Nephron (organoid): ENCODE measurements at regions not wholly inside any gene's neighbourhood (a gene's known extent, or its start where the extent isn't known, plus 50 kb on each side); places are given as distances from the start of the nearest gene placed in this dataset.

Experiments used
- H3K27ac Mint-ChIP-seq, 3 experiments: 2 replicates each; pipeline ENCODE4 v1.8.0; 2020; ENCODE audit warnings: mixed read lengths in 3 of 3, mild to moderate bottlenecking in 2 of 3, moderate library complexity in 1 of 3
- H3K27me3 Mint-ChIP-seq: 2 replicates; pipeline ENCODE4 v1.8.0; 2021; ENCODE audit warnings: low read depth, mild to moderate bottlenecking, moderate library complexity, mixed read lengths
- H3K36me3 Mint-ChIP-seq: 2 replicates; pipeline ENCODE4 v1.8.0; 2020; ENCODE audit warnings: low read depth, mixed read lengths
- H3K4me1 Mint-ChIP-seq: 2 replicates; pipeline ENCODE4 v1.8.0; 2020; ENCODE audit warnings: mixed read lengths
- H3K4me3 Mint-ChIP-seq, 3 experiments: 2 replicates each; pipeline ENCODE4 v1.8.0; 2020; ENCODE audit warnings: mild to moderate bottlenecking in 3 of 3, mixed read lengths in 3 of 3, moderate library complexity in 2 of 3
- H3K9me3 Mint-ChIP-seq: 2 replicates; pipeline ENCODE4 v1.8.0; 2020; ENCODE audit warnings: mixed read lengths
- TF ChIP-seq, protein P1 (sequence below), 3 experiments: fragments of 200-600 bp; sonication (generic); IDR thresholded peaks; one replicate each; pipeline ENCODE4 v1.5.0; 2021; ENCODE audit warnings: antibody characterized with exemption in 3 of 3; ENCODE audit not compliant: unreplicated experiment in 3 of 3

- no peaks in the 10 kb centered on the region for H3K27me3 Mint-ChIP-seq
- H3K4me3 Mint-ChIP-seq, result no peak overlapping the region
- TF ChIP-seq, protein P1, sequence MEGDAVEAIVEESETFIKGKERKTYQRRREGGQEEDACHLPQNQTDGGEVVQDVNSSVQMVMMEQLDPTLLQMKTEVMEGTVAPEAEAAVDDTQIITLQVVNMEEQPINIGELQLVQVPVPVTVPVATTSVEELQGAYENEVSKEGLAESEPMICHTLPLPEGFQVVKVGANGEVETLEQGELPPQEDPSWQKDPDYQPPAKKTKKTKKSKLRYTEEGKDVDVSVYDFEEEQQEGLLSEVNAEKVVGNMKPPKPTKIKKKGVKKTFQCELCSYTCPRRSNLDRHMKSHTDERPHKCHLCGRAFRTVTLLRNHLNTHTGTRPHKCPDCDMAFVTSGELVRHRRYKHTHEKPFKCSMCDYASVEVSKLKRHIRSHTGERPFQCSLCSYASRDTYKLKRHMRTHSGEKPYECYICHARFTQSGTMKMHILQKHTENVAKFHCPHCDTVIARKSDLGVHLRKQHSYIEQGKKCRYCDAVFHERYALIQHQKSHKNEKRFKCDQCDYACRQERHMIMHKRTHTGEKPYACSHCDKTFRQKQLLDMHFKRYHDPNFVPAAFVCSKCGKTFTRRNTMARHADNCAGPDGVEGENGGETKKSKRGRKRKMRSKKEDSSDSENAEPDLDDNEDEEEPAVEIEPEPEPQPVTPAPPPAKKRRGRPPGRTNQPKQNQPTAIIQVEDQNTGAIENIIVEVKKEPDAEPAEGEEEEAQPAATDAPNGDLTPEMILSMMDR (IDR thresholded peaks at IDR 0.05; ENCODE audit: unreplicated experiment in 3 of 3), result no peak
- no peak overlapping the region for H3K27ac Mint-ChIP-seq
- H3K9me3 Mint-ChIP-seq, result peaks cover 69% of the 10 kb centered on the region
- no peaks in the 10 kb centered on the region for H3K4me1 Mint-ChIP-seq
- no peaks in the 10 kb centered on the region for H3K36me3 Mint-ChIP-seq
Measured at GRCh38 chr14:106508216-106508615, 981.8 kb downstream of the TMEM121 start.

GRCh38 chr14:106509176-106509575, 982.8 kb downstream of the TMEM121 start:
- Mint-ChIP-seq H3K4me3 (no peak overlapping the region), H3K27me3 (no peaks in the 10 kb centered on the region), H3K9me3 (peaks cover 70% of the 10 kb centered on the region), H3K36me3 (no peaks in the 10 kb centered on the region), H3K4me1 (no peaks in the 10 kb centered on the region), H3K27ac (no peak overlapping the region)
- TF ChIP-seq, protein P1 (IDR thresholded peaks at IDR 0.05; ENCODE audit: unreplicated experiment in 3 of 3), result no peak

GRCh38 chr14:106509807-106510206, 983.4 kb downstream of the TMEM121 start:
- TF ChIP-seq, protein P1 (IDR thresholded peaks at IDR 0.05; ENCODE audit: unreplicated experiment in 3 of 3), result no peak
- H3K4me1 Mint-ChIP-seq, result no peaks in the 10 kb centered on the region
- peaks cover 69% of the 10 kb centered on the region for H3K9me3 Mint-ChIP-seq
- no peaks in the 10 kb centered on the region for H3K27me3 Mint-ChIP-seq
- H3K36me3 Mint-ChIP-seq, result no peaks in the 10 kb centered on the region
- H3K4me3 Mint-ChIP-seq, result no peak overlapping the region
- H3K27ac Mint-ChIP-seq, result no peak overlapping the region

GRCh38 chr14:106511006-106511799, 984.8 kb downstream of the TMEM121 start:
- peaks cover 76% of the 10 kb centered on the region for H3K9me3 Mint-ChIP-seq
- H3K36me3 Mint-ChIP-seq, result no peaks in the 10 kb centered on the region
- H3K27ac Mint-ChIP-seq, result no peak overlapping the region
- H3K4me1 Mint-ChIP-seq, result no peaks in the 10 kb centered on the region
- H3K4me3 Mint-ChIP-seq, result no peak overlapping the region
- H3K27me3 Mint-ChIP-seq, result no peaks in the 10 kb centered on the region
- TF ChIP-seq, protein P1 (IDR thresholded peaks at IDR 0.05; ENCODE audit: unreplicated experiment in 3 of 3), result no peak

DNA sequence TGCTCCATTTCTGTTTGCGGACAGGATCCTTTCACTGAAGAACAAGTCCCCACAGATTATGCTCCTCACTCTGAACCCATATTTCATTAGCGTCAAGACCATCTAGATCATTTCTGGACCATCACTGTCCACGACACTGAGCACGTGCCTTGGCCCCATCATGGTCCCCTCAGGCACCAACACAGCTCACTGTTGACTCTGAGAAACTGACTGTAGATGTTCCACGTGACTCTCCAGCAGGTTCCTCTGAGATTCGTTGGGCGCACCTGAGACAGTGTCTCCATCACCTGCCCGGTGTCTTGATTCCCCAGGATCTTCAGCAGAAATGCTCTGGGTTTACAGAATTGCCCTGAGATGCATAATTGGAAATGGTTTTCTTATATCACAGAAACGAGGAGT, 985.4 kb downstream of the TMEM121 start:
- no peaks in the 10 kb centered on the region for H3K27me3 Mint-ChIP-seq
- TF ChIP-seq, protein P1 (IDR thresholded peaks at IDR 0.05; ENCODE audit: unreplicated experiment in 3 of 3), result no peak
- H3K36me3 Mint-ChIP-seq, result no peaks in the 10 kb centered on the region
- no peaks in the 10 kb centered on the region for H3K4me1 Mint-ChIP-seq
- peaks cover 77% of the 10 kb centered on the region for H3K9me3 Mint-ChIP-seq
- H3K27ac Mint-ChIP-seq, result no peak overlapping the region
- H3K4me3 Mint-ChIP-seq, result no peak overlapping the region

DNA sequence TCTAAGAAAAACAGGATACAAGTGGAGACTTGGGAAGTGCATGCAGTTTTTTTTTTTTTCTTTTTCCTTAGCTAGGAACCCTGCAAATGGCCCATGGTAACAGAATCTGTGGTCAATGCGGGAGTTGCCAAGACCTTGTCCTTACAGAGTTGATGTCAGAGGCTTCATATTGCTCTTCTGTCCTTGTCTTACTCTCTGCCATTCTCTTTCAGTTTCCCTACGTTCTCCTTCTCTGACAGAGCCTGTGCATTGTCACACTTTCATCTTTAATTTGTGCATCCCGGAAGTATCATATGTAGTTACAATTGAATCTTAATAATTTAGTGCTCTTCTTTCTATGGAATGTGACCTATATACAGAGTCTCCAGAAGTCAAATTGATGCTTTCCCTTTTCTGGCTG, 986.9 kb downstream of the TMEM121 start:
- no peak overlapping the region for H3K4me3 Mint-ChIP-seq
- H3K27me3 Mint-ChIP-seq, result no peaks in the 10 kb centered on the region
- TF ChIP-seq, protein P1 (IDR thresholded peaks at IDR 0.05; ENCODE audit: unreplicated experiment in 3 of 3), result no peak
- H3K9me3 Mint-ChIP-seq, result peaks cover 74% of the 10 kb centered on the region
- no peaks in the 10 kb centered on the region for H3K36me3 Mint-ChIP-seq
- no peaks in the 10 kb centered on the region for H3K4me1 Mint-ChIP-seq
- no peak overlapping the region for H3K27ac Mint-ChIP-seq
